A549 (cell line): ENCODE measurements at regions not wholly inside any gene's neighbourhood (a gene's known extent, or its start where the extent isn't known, plus 50 kb on each side); places are given as distances from the start of the nearest gene placed in this dataset.

ENCODE experiments used
- ATAC-seq, 2 experiments: fragments of 200-7000 bp in 1 of 2; fragments of >200 bp in 1 of 2; cut with Nextera tagmentation in 1 of 2; cut with Tn5 transposase in 1 of 2; 3 replicates each; pipeline versions ENCODE4 v1.8.0 to v1.9.1; 2018 to 2020; ENCODE audit warnings: mild to moderate bottlenecking in 1 of 2, moderate library complexity in 1 of 2
- CTCF ChIA-PET: fragments of 300-600 bp; sonication (Branson Sonifier 250); formaldehyde crosslinking; extraction: SDS; loops from one replicate; lab custom pipeline; 2021; ENCODE audit warnings: antibody characterized with exemption, inconsistent platforms; lab: Yijun Ruan, JAX
- POLR2A ChIA-PET: fragments of 350-600 bp; formaldehyde crosslinking; extraction: SDS; loops from one replicate; lab custom pipeline; 2021; ENCODE audit warnings: antibody characterized with exemption, inconsistent platforms; lab: Yijun Ruan, JAX
- DNase-seq, 2 experiments: peaks; one replicate each; pipeline versions ENCODE4 v3.0.0 to v3.0.0-alpha.2; 2011 to 2016; ENCODE audit warnings: low read depth in 1 of 2, low spot score in 1 of 2
- FAIRE-seq: peaks from 2 replicates; lab custom pipeline; 2011; peaks lifted over from hg19 to GRCh38; lab: Jason Lieb, UNC
- H3K27ac ChIP-seq, 2 experiments: fragments of >200 bp; sonication (Bioruptor Twin); formaldehyde crosslinking; 3 replicates each; pipeline ENCODE4 v1.5.1; 2016 to 2017
- H3K4me1 ChIP-seq: fragments of >200 bp; sonication (Bioruptor Twin); formaldehyde crosslinking; 3 replicates; pipeline ENCODE4 v1.6.1; 2016
- H3K4me2 ChIP-seq: fragments of >200 bp; sonication (Bioruptor Twin); formaldehyde crosslinking; 3 replicates; pipeline ENCODE4 v1.6.1; 2016
- H3K4me3 ChIP-seq: fragments of >200 bp; sonication (Bioruptor Twin); formaldehyde crosslinking; 3 replicates; pipeline ENCODE4 v1.5.1; 2016
- H3K9me3 ChIP-seq: fragments of >200 bp; sonication (Bioruptor Twin); formaldehyde crosslinking; 3 replicates; pipeline ENCODE4 v1.6.1; 2016
- ATOH8 ChIP-seq: fragments of 250-450 bp; sonication (Bioruptor Pico); IDR thresholded peaks from 2 replicates; pipeline ENCODE4 v1.5.0; 2020; ENCODE audit warnings: low read depth, mild to moderate bottlenecking, moderate library complexity
- CHD4 ChIP-seq: fragments of 200-600 bp; sonication (generic); IDR thresholded peaks from 2 replicates; pipeline ENCODE4 v1.6.1; 2016; ENCODE audit warnings: antibody characterized with exemption, mild to moderate bottlenecking, borderline replicate concordance
- E2F6 ChIP-seq: IDR thresholded peaks from 2 replicates; pipeline ENCODE4 v1.6.1; 2012; ENCODE audit warnings: low read depth, borderline replicate concordance
- ESRRA ChIP-seq: fragments of 150-350 bp; IDR thresholded peaks from 2 replicates; pipeline ENCODE4 v1.6.1; 2014; ENCODE audit warnings: mild to moderate bottlenecking, low read length, borderline replicate concordance
- FOSB ChIP-seq: fragments of 250-450 bp; sonication (Bioruptor Pico); IDR thresholded peaks from 2 replicates; pipeline ENCODE4 v1.5.0; 2020; ENCODE audit warnings: mild to moderate bottlenecking, moderate library complexity
- FOSL2 ChIP-seq, 2 experiments: fragments of 450-650 bp in 1 of 2; fragments of >200 bp in 1 of 2; sonication (Bioruptor Twin) in 1 of 2; formaldehyde crosslinking; IDR thresholded peaks; 2 replicates each; pipeline versions ENCODE4 v1.5.0 to v1.6.1; 2016 to 2020; ENCODE audit warnings: mild to moderate bottlenecking in 1 of 2, moderate library complexity in 1 of 2
- FOXS1 ChIP-seq: fragments of 250-450 bp; sonication (Bioruptor Pico); IDR thresholded peaks from 2 replicates; pipeline ENCODE4 v1.5.0; 2020; ENCODE audit warnings: mild to moderate bottlenecking, moderate library complexity
- GATA3 ChIP-seq: IDR thresholded peaks from 2 replicates; pipeline ENCODE4 v1.6.1; 2012; ENCODE audit warnings: borderline replicate concordance
- HMGXB4 ChIP-seq: fragments of 250-450 bp; sonication (Bioruptor Pico); IDR thresholded peaks from 2 replicates; pipeline ENCODE4 v1.5.0; 2021; ENCODE audit warnings: mild to moderate bottlenecking, moderate library complexity, borderline replicate concordance
- HOXB13 ChIP-seq: fragments of 250-450 bp; sonication (Bioruptor Pico); IDR thresholded peaks from 2 replicates; pipeline ENCODE4 v1.5.0; 2020; ENCODE audit warnings: low read depth, mild to moderate bottlenecking, moderate library complexity
- JUN ChIP-seq, 2 experiments: fragments of >200 bp; sonication (Bioruptor Twin); formaldehyde crosslinking; IDR thresholded peaks; 2 replicates in 1 of 2; 3 replicates in 1 of 2; pipeline ENCODE4 v1.6.1; 2016 to 2017
- JUNB ChIP-seq: fragments of >200 bp; sonication (Bioruptor Twin); formaldehyde crosslinking; IDR thresholded peaks from 2 replicates; pipeline ENCODE4 v1.6.1; 2016
- KDM5A ChIP-seq: fragments of 200-600 bp; sonication (generic); IDR thresholded peaks from 2 replicates; pipeline ENCODE4 v1.6.1; 2016; ENCODE audit warnings: antibody characterized with exemption, mild to moderate bottlenecking
- MAZ ChIP-seq: fragments of 150-350 bp; IDR thresholded peaks from 2 replicates; pipeline ENCODE4 v1.6.1; 2014; ENCODE audit warnings: antibody characterized with exemption, low read depth, low read length, borderline replicate concordance
- POLR2AphosphoS2 ChIP-seq: conservative IDR thresholded peaks from 2 replicates; pipeline ENCODE4 v1.6.1; 2012; ENCODE audit warnings: low read length, improper control_type of control experiment, inconsistent platforms
- RAD21 ChIP-seq, 2 experiments: fragments of >200 bp in 1 of 2; sonication (Bioruptor Twin) in 1 of 2; formaldehyde crosslinking in 1 of 2; IDR thresholded peaks in 1 of 2; conservative IDR thresholded peaks in 1 of 2; 2 replicates in 1 of 2; 3 replicates in 1 of 2; pipeline ENCODE4 v1.6.1; 2012 to 2018; ENCODE audit warnings: inconsistent platforms in 1 of 2
- RARB ChIP-seq: fragments of 250-450 bp; sonication (Bioruptor Pico); IDR thresholded peaks from 2 replicates; pipeline ENCODE4 v1.8.0; 2021; ENCODE audit warnings: mild to moderate bottlenecking, moderate library complexity
- RNF2 ChIP-seq: fragments of 200-600 bp; sonication (generic); IDR thresholded peaks from 2 replicates; pipeline ENCODE4 v1.6.1; 2016; ENCODE audit warnings: low read depth, mild to moderate bottlenecking, antibody characterized with exemption, moderate library complexity, borderline replicate concordance
- SREBF2 ChIP-seq: fragments of 450-650 bp; IDR thresholded peaks from 2 replicates; pipeline ENCODE4 v1.6.1; 2014; ENCODE audit warnings: mild to moderate bottlenecking, moderate library complexity
- USF2 ChIP-seq: fragments of 450-650 bp; IDR thresholded peaks from 2 replicates; pipeline ENCODE4 v1.6.1; 2014; ENCODE audit warnings: antibody characterized with exemption
- ZFP36 ChIP-seq: fragments of 450-650 bp; IDR thresholded peaks from 2 replicates; pipeline ENCODE4 v1.6.1; 2014; ENCODE audit warnings: borderline replicate concordance; ENCODE audit not compliant: partially characterized antibody
- ZNF302 ChIP-seq: fragments of 250-450 bp; sonication (Bioruptor Pico); IDR thresholded peaks from 2 replicates; pipeline ENCODE4 v1.9.0; 2021; ENCODE audit warnings: inconsistent platforms, mild to moderate bottlenecking, moderate library complexity
- WGBS: methylation state at CpG from one replicate; pipeline ENCODE4 v1.1.6; 2017; ENCODE audit errors: missing lambda C conversion rate; 5-methylcytosine and 5-hydroxymethylcytosine counted together

GRCh38 chr2:71943238-71944182 is 204.2 kb downstream of the CYP26B1 start:
- DNase-seq = no peak
- no peak for ATAC-seq
- CTCF ChIA-PET = interaction anchor here (0.6 to 8.7 kb wide), 6 partner anchors 19 to 355 kb away, joined by 3 to 76 read pairs (median 4); no protein-coding TSS in a partner anchor
- WGBS = 79% methylated on average over 17 of the region's 17 CpGs
- no peak for TF ChIP-seq RARB (CRISPR knock-in tag)
- TF ChIP-seq ZNF302 (CRISPR knock-in tag) = no peak
- Histone ChIP-seq H3K27ac (no peak overlapping the region), H3K4me3 (no peak overlapping the region), H3K4me2 (no peak overlapping the region), H3K9me3 (no peaks in the 10 kb centered on the region), H3K4me1 (no peaks in the 10 kb centered on the region)
- POLR2A ChIA-PET = no interaction called here
- FAIRE-seq = no peak

GRCh38 chr2:71941726-71942525 is 205.7 kb downstream of the CYP26B1 start:
- POLR2A ChIA-PET = no interaction called here

More at GRCh38 chr2:71941726-71942525, 205.7 kb downstream of the CYP26B1 start:
- Histone ChIP-seq H3K4me3 (no peak overlapping the region), H3K4me2 (no peak overlapping the region), H3K4me1 (no peaks in the 10 kb centered on the region), H3K27ac (no peak overlapping the region), H3K9me3 (no peaks in the 10 kb centered on the region)
- FAIRE-seq (no peak), DNase-seq (no peak), ATAC-seq (no peak)
- WGBS = 66% methylated on average over 11 of the region's 11 CpGs
- CTCF ChIA-PET = interaction anchor here (0.6 to 8.7 kb wide), 8 partner anchors 17 to 918 kb away, joined by 3 to 76 read pairs (median 4); no protein-coding TSS in a partner anchor
- TF ChIP-seq MAZ (no peak), SREBF2 (no peak), FOXS1 (CRISPR knock-in tag) (no peak), RNF2 (no peak), RAD21 (conservative IDR thresholded peaks at IDR 0.05 in 1 of 2, IDR thresholded peaks at IDR 0.05 in 1 of 2) (no peak), GATA3 (no peak), ATOH8 (CRISPR knock-in tag) (no peak), JUNB (no peak), POLR2AphosphoS2 (no peak), E2F6 (no peak), KDM5A (no peak), CHD4 (no peak), JUN (IDR thresholded peaks at IDR 0.05) (no peak), HMGXB4 (CRISPR knock-in tag) (no peak), USF2 (no peak), FOSB (CRISPR knock-in tag) (no peak), HOXB13 (CRISPR knock-in tag) (no peak), ZFP36 (no peak), FOSL2 (IDR thresholded peaks at IDR 0.05) (no peak), FOSL2 (CRISPR knock-in tag; IDR thresholded peaks at IDR 0.05) (no peak), ESRRA (no peak)
